C4-2B (cell line): ENCODE measurements at regions not wholly inside any gene's neighbourhood (a gene's known extent, or its start where the extent isn't known, plus 50 kb on each side); places are given as distances from the start of the nearest gene placed in this dataset.
"Not testable (repeated sequence)": the region's sequence is repeated elsewhere in the genome, so short reads cannot be mapped to it uniquely, and the experiment has no call there.

Experiments used
- H3K27ac ChIP-seq: fragments of 450-650 bp; 2 replicates; pipeline ENCODE4 v1.5.1; 2017
- CTCF ChIP-seq: fragments of 450-650 bp; conservative IDR thresholded peaks from 2 replicates; pipeline ENCODE4 v1.5.1; 2017; ENCODE audit warnings: mild to moderate bottlenecking
- ZFX ChIP-seq: fragments of 450-650 bp; IDR thresholded peaks from 2 replicates; pipeline ENCODE4 v1.6.1; 2017

- TF ChIP-seq CTCF = no peak
- TF ChIP-seq ZFX = no peak
Measured at GRCh38 chr14:28196878-28197277, 569.7 kb upstream of the FOXG1 start.

DNA sequence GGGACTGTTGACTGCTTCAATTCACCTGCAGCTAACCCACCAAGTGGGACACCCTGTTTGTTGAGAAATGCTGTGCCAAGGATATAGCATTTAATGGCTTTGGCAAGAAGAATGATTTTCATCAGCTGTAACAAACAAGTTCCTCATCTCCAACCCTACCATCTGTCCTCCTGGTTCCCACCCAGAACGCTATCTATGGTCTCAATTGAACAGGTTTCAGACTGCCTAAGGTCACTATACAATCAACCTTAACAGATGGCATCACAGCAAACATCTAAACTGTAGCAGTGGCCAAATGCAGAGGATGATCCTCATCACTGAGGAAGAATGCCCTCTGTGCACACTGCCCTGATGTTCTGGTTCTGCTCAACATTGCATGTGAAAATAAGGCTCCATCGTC, 546.2 kb upstream of the FOXG1 start:
- no peak overlapping the region for H3K27ac ChIP-seq
- TF ChIP-seq ZFX (no peak), CTCF (no peak)

More at GRCh38 chr14:28196878-28197277, 569.7 kb upstream of the FOXG1 start:
- H3K27ac ChIP-seq = no peak overlapping the region

GRCh38 chr14:28240909-28241308, 525.7 kb upstream of the FOXG1 start:
- TF ChIP-seq CTCF (no peak), ZFX (no peak)

DNA sequence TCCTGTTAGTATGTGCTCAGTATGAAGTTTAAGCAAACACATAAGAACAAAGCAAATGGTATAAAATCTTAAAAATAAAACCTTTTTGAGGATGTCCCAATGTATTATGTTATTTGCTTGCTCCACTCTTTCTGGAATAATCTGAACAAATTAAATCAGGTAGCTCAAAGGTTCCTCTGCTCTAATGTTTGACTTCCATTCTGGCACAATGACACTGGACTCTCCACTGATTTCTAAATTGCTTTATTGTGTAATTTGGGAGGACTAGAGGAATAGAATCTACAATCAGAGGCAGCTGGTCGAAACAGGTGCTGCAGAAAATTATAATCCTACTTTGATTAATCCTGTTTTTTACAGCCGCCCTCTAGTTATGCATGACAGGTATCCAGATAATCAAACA, 523.7 kb upstream of the FOXG1 start:
- no peak overlapping the region for H3K27ac ChIP-seq
- no peak for TF ChIP-seq ZFX
- TF ChIP-seq CTCF = no peak

More at GRCh38 chr14:28240909-28241308, 525.7 kb upstream of the FOXG1 start:
- no peak overlapping the region for H3K27ac ChIP-seq

DNA sequence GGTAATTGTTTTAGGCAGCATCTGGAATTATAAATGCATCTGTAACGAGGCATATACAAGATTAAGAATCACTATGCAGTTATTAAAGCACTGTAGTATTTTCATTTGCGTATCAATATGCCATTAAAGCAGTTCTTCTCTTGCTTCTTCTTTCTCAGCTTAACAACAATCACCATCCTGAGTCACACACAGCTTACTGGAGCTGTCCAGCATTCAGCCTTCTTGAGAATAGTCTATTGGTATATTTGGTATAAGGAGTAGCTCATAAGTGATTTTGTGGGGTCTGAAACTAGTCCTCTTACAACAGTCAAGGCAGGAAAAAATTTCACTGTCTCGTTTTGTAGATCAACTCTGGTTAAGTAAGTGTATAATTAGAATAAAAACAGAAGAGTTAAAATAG, 523.0 kb upstream of the FOXG1 start:
- no peak for TF ChIP-seq CTCF
- TF ChIP-seq ZFX = no peak
- no peak overlapping the region for H3K27ac ChIP-seq

GRCh38 chr14:28245216-28245615, 521.4 kb upstream of the FOXG1 start:
- H3K27ac ChIP-seq = no peak overlapping the region
- TF ChIP-seq CTCF (no peak), ZFX (no peak)

GRCh38 chr14:28247491-28247890, 519.1 kb upstream of the FOXG1 start:
- TF ChIP-seq ZFX (no peak), CTCF (no peak)

GRCh38 chr14:28252124-28252523, 514.5 kb upstream of the FOXG1 start:
- H3K27ac ChIP-seq = not testable (repeated sequence)

More at GRCh38 chr14:28247491-28247890, 519.1 kb upstream of the FOXG1 start:
- H3K27ac ChIP-seq = no peak overlapping the region
